ENCODE measurements at regions not wholly inside any gene's neighbourhood (a gene's known extent, or its start where the extent isn't known, plus 50 kb on each side); places are given as distances from the start of the nearest gene placed in this dataset.

- Histone ChIP-seq H3K9me3 (no peaks in the 10 kb centered on the region), H3K4me1 (no peaks in the 10 kb centered on the region), H3K27ac (no peak overlapping the region), H3K27me3 (ENCODE audit: insufficient read depth in 3 of 3, low read length in 2 of 3) (no peaks in the 10 kb centered on the region), H3K36me3 (ENCODE audit: insufficient read depth in 1 of 2, low read depth in 1 of 2) (no peaks in the 10 kb centered on the region), H3K4me3 (no peak overlapping the region)
- intact Hi-C loops (cut with DNase I), result no loop called here
- DNase-seq (no peak), ATAC-seq (no peak)
- no peak for TF ChIP-seq CTCF (IDR thresholded peaks at IDR 0.05)
- WGBS, 3 donors, result 82 to 90% (median 86%) methylated on average over 4 of the region's 4 CpGs
Measured at GRCh38 chr15:39131609-39132008, 449.3 kb upstream of the THBS1 start.

- DNase-seq (no peak), ATAC-seq (no peak)
- Histone ChIP-seq H3K4me1 (no peaks in the 10 kb centered on the region), H3K27ac (no peak overlapping the region), H3K27me3 (ENCODE audit: insufficient read depth in 3 of 3, low read length in 2 of 3) (no peaks in the 10 kb centered on the region), H3K36me3 (ENCODE audit: insufficient read depth in 1 of 2, low read depth in 1 of 2) (no peaks in the 10 kb centered on the region), H3K4me3 (no peak overlapping the region), H3K9me3 (no peaks in the 10 kb centered on the region)
- no peak for TF ChIP-seq CTCF (IDR thresholded peaks at IDR 0.05)
- 71 to 79% (median 73%) methylated on average over 3 of the region's 3 CpGs for WGBS, 3 donors
- intact Hi-C loops (cut with DNase I), result no loop called here
Measured at GRCh38 chr15:39132070-39132469, 448.8 kb upstream of the THBS1 start.

- H3K4me1 ChIP-seq, result no peaks in the 10 kb centered on the region
- ATAC-seq (no peak), DNase-seq (no peak)
- intact Hi-C loops (cut with DNase I), result no loop called here
- H3K36me3 ChIP-seq (ENCODE audit: insufficient read depth in 1 of 2, low read depth in 1 of 2), result no peaks in the 10 kb centered on the region
- TF ChIP-seq CTCF (IDR thresholded peaks at IDR 0.05), result no peak
- no peaks in the 10 kb centered on the region for H3K9me3 ChIP-seq
- H3K27ac ChIP-seq, result no peak overlapping the region
- H3K27me3 ChIP-seq (ENCODE audit: insufficient read depth in 3 of 3, low read length in 2 of 3), result no peaks in the 10 kb centered on the region
- no peak overlapping the region for H3K4me3 ChIP-seq
- 72 to 76% (median 72%) methylated on average over 2 of the region's 2 CpGs for WGBS, 3 donors
Measured at GRCh38 chr15:39132954-39133600, 447.8 kb upstream of the THBS1 start.

- no peak for ATAC-seq
- 92 to 100% (median 93%) methylated on average over 1 of the region's 1 CpG for WGBS, 3 donors
- intact Hi-C loops (cut with DNase I), result no loop called here
Measured at GRCh38 chr15:39134282-39134681, 446.6 kb upstream of the THBS1 start.

More at GRCh38 chr15:39134282-39134681, 446.6 kb upstream of the THBS1 start:
- H3K27ac ChIP-seq, result no peak overlapping the region
- no peaks in the 10 kb centered on the region for H3K9me3 ChIP-seq
- no peak overlapping the region for H3K4me3 ChIP-seq
- DNase-seq, result no peak
- no peaks in the 10 kb centered on the region for H3K4me1 ChIP-seq
- H3K36me3 ChIP-seq (ENCODE audit: insufficient read depth in 1 of 2, low read depth in 1 of 2), result no peaks in the 10 kb centered on the region
- TF ChIP-seq CTCF (IDR thresholded peaks at IDR 0.05), result no peak
- no peaks in the 10 kb centered on the region for H3K27me3 ChIP-seq (ENCODE audit: insufficient read depth in 3 of 3, low read length in 2 of 3)
